Lower lobe of right lung (tissue), 2 donors: ENCODE measurements at regions not wholly inside any gene's neighbourhood (a gene's known extent, or its start where the extent isn't known, plus 50 kb on each side); places are given as distances from the start of the nearest gene placed in this dataset.
"Not testable (repeated sequence)": the region's sequence is repeated elsewhere in the genome, so short reads cannot be mapped to it uniquely, and the experiment has no call there.

Experiments used
- ATAC-seq, 2 donors: fragments of 200-7000 bp; cut with Tn5 transposase; one replicate each; pipeline ENCODE4 v1.9.1; 2020 to 2022; ENCODE audit warnings: mild to moderate bottlenecking in 2 of 2, moderate library complexity in 2 of 2
- DNase-seq: peaks from one replicate; pipeline ENCODE4 v3.0.0-alpha.2; 2020
- H3K27ac ChIP-seq: fragments of 200-600 bp; one replicate; pipeline ENCODE4 v1.8.0; 2022
- H3K27me3 ChIP-seq: fragments of 200-600 bp; one replicate; pipeline ENCODE4 v1.8.0; 2022; ENCODE audit warnings: low read depth
- H3K36me3 ChIP-seq: fragments of 200-600 bp; one replicate; pipeline ENCODE4 v1.8.0; 2022; ENCODE audit warnings: mild to moderate bottlenecking
- H3K4me1 ChIP-seq: fragments of 200-600 bp; one replicate; pipeline ENCODE4 v1.8.0; 2022
- H3K4me3 ChIP-seq: fragments of 200-600 bp; one replicate; pipeline ENCODE4 v1.8.0; 2022; ENCODE audit warnings: mild to moderate bottlenecking
- H3K9me3 ChIP-seq: fragments of 200-600 bp; one replicate; pipeline ENCODE4 v1.8.0; 2022
- CTCF ChIP-seq: fragments of 200-600 bp; IDR thresholded peaks from one replicate; pipeline ENCODE4 v1.8.0; 2022; ENCODE audit warnings: antibody characterized with exemption, mild to moderate bottlenecking
- intact Hi-C: fragments of 100-400 bp; cut with DNase I; formaldehyde crosslinking; loops from one replicate; pipeline ENCODE4 v1.11.0; 2022
- donor health status: DM: no; HTN: yes; CAD: no; lungs with severe emphysema.

GRCh38 chr15:93759629-93760028, 471.7 kb upstream of the MCTP2 start:
- Histone ChIP-seq H3K36me3 (no peaks in the 10 kb centered on the region), H3K27ac (no peak overlapping the region), H3K4me3 (no peak overlapping the region), H3K4me1 (no peaks in the 10 kb centered on the region), H3K9me3 (no peaks in the 10 kb centered on the region), H3K27me3 (no peaks in the 10 kb centered on the region)
- no peak for TF ChIP-seq CTCF
- intact Hi-C loops = no loop called here
- DNase-seq = no peak
- ATAC-seq = no peak

- no peaks in the 10 kb centered on the region for H3K27me3 ChIP-seq
- no peaks in the 10 kb centered on the region for H3K9me3 ChIP-seq
- ATAC-seq = no peak
- TF ChIP-seq CTCF = no peak
- no peak overlapping the region for H3K27ac ChIP-seq
- H3K36me3 ChIP-seq = no peaks in the 10 kb centered on the region
- no peak overlapping the region for H3K4me3 ChIP-seq
- intact Hi-C loops = no loop called here
- DNase-seq = no peak
- H3K4me1 ChIP-seq = no peaks in the 10 kb centered on the region
Measured at GRCh38 chr15:93758824-93759223, 472.5 kb upstream of the MCTP2 start.

- Histone ChIP-seq H3K27me3 (no peaks in the 10 kb centered on the region), H3K27ac (no peak overlapping the region), H3K9me3 (peaks cover 3% of the 10 kb centered on the region), H3K4me1 (no peaks in the 10 kb centered on the region), H3K36me3 (no peaks in the 10 kb centered on the region), H3K4me3 (no peak overlapping the region)
- no peak for DNase-seq
- no peak for ATAC-seq
- intact Hi-C loops = no loop called here
- TF ChIP-seq CTCF = no peak
Measured at GRCh38 chr15:93748710-93749109, 482.7 kb upstream of the MCTP2 start.

- H3K27me3 ChIP-seq, H3K36me3 ChIP-seq, H3K27ac ChIP-seq, DNase-seq, H3K4me1 ChIP-seq, intact Hi-C loops, H3K4me3 ChIP-seq, ATAC-seq, H3K9me3 ChIP-seq: not testable (repeated sequence)
Measured at GRCh38 chr15:93734976-93735375, 496.4 kb upstream of the MCTP2 start.

- H3K36me3 ChIP-seq = no peaks in the 10 kb centered on the region
- TF ChIP-seq CTCF = no peak
- no peak for DNase-seq
- H3K27me3 ChIP-seq = no peaks in the 10 kb centered on the region
- intact Hi-C loops = no loop called here
- H3K4me1 ChIP-seq = no peaks in the 10 kb centered on the region
- H3K4me3 ChIP-seq = no peak overlapping the region
- H3K27ac ChIP-seq = no peak overlapping the region
- ATAC-seq = no peak
- peaks cover 3% of the 10 kb centered on the region for H3K9me3 ChIP-seq
Measured at GRCh38 chr15:93730724-93731123, 500.6 kb upstream of the MCTP2 start.

GRCh38 chr15:93722165-93722564, 509.2 kb upstream of the MCTP2 start:
- intact Hi-C loops = no loop called here

More at GRCh38 chr15:93722165-93722564, 509.2 kb upstream of the MCTP2 start:
- Histone ChIP-seq H3K36me3 (no peaks in the 10 kb centered on the region), H3K4me3 (no peak overlapping the region), H3K27ac (no peak overlapping the region), H3K27me3 (no peaks in the 10 kb centered on the region), H3K4me1 (no peaks in the 10 kb centered on the region), H3K9me3 (no peaks in the 10 kb centered on the region)
- ATAC-seq (no peak), DNase-seq (no peak)
- TF ChIP-seq CTCF = no peak
